Natural killer cell treated with Interleukin-12 subunit alpha and Interleukin-12 subunit beta and Interleukin-15 and Interleukin-18, amount 100 ng/mL, for 72 hours (primary cell): ENCODE measurements at regions not wholly inside any gene's neighbourhood (a gene's known extent, or its start where the extent isn't known, plus 50 kb on each side); places are given as distances from the start of the nearest gene placed in this dataset.

Source experiments
- ATAC-seq, 2 donors: fragments of 150-1000 bp; cut with Tn5 transposase in 1 of 2; sonication (Bioruptor Pico), chemical (Tn5 transposase) in 1 of 2; 2 replicates each; pipeline ENCODE4 v1.10.0; 2021
- DNase-seq: peaks from one replicate; pipeline ENCODE4 v3.0.0; 2022; ENCODE audit warnings: low spot score
- H3K27ac Mint-ChIP-seq, 2 donors: 1 replicate in 1 of 2; 2 replicates in 1 of 2; pipeline ENCODE4 v1.8.0; 2022; ENCODE audit warnings: mixed read lengths in 2 of 2, mild to moderate bottlenecking in 1 of 2, moderate library complexity in 1 of 2
- H3K27me3 Mint-ChIP-seq, 2 donors: 1 replicate in 1 of 2; 2 replicates in 1 of 2; pipeline ENCODE4 v1.8.0; 2022; ENCODE audit warnings: mixed read lengths in 2 of 2
- H3K36me3 Mint-ChIP-seq: one replicate; pipeline ENCODE4 v1.8.0; 2022; ENCODE audit warnings: mixed read lengths
- H3K4me1 Mint-ChIP-seq, 2 donors: 1 replicate in 1 of 2; 2 replicates in 1 of 2; pipeline ENCODE4 v1.8.0; 2022; ENCODE audit warnings: low read depth in 2 of 2, mixed read lengths in 2 of 2, mild to moderate bottlenecking in 1 of 2
- H3K4me3 Mint-ChIP-seq: one replicate; pipeline ENCODE4 v1.8.0; 2022; ENCODE audit warnings: mixed read lengths
- H3K9me3 Mint-ChIP-seq: 2 replicates; pipeline ENCODE4 v1.8.0; 2022; ENCODE audit warnings: mixed read lengths

GRCh38 chr12:126681676-126682075 lies 1585.3 kb upstream of the TMEM132C start:
- H3K9me3 Mint-ChIP-seq: peaks cover 10% of the 10 kb centered on the region
- H3K36me3 Mint-ChIP-seq: peaks cover 7% of the 10 kb centered on the region
- no peaks in the 10 kb centered on the region for H3K4me1 Mint-ChIP-seq
- no peak overlapping the region for H3K4me3 Mint-ChIP-seq
- H3K27ac Mint-ChIP-seq: no peak overlapping the region
- no peak for DNase-seq
- H3K27me3 Mint-ChIP-seq: no peaks in the 10 kb centered on the region
- no peak for ATAC-seq

- peaks cover 7% of the 10 kb centered on the region for H3K36me3 Mint-ChIP-seq
- H3K9me3 Mint-ChIP-seq: peaks cover 13% of the 10 kb centered on the region
- no peak overlapping the region for H3K27ac Mint-ChIP-seq
- ATAC-seq: no peak
- no peak overlapping the region for H3K4me3 Mint-ChIP-seq
- no peaks in the 10 kb centered on the region for H3K4me1 Mint-ChIP-seq
- no peak for DNase-seq
- H3K27me3 Mint-ChIP-seq: no peaks in the 10 kb centered on the region
Measured at GRCh38 chr12:126684703-126685102, 1582.3 kb upstream of the TMEM132C start.

- Mint-ChIP-seq H3K27ac (no peak overlapping the region), H3K4me3 (no peak overlapping the region), H3K9me3 (peaks cover 13% of the 10 kb centered on the region), H3K4me1 (no peaks in the 10 kb centered on the region), H3K27me3 (no peaks in the 10 kb centered on the region), H3K36me3 (peaks cover 7% of the 10 kb centered on the region)
- DNase-seq (no peak), ATAC-seq (no peak)
Measured at GRCh38 chr12:126685636-126686035, 1581.3 kb upstream of the TMEM132C start.

- Mint-ChIP-seq H3K27ac (no peak overlapping the region), H3K27me3 (no peaks in the 10 kb centered on the region), H3K36me3 (peaks cover 7% of the 10 kb centered on the region), H3K4me1 (no peaks in the 10 kb centered on the region), H3K9me3 (peaks cover 9% of the 10 kb centered on the region), H3K4me3 (no peak overlapping the region)
- DNase-seq (no peak), ATAC-seq (no peak)
Measured at GRCh38 chr12:126688556-126688955, 1578.4 kb upstream of the TMEM132C start.

GRCh38 chr12:126700096-126700495 lies 1566.9 kb upstream of the TMEM132C start:
- no peaks in the 10 kb centered on the region for H3K36me3 Mint-ChIP-seq
- no peak for ATAC-seq
- peaks cover 18% of the 10 kb centered on the region for H3K9me3 Mint-ChIP-seq
- no peaks in the 10 kb centered on the region for H3K27me3 Mint-ChIP-seq
- no peak overlapping the region for H3K27ac Mint-ChIP-seq
- no peak overlapping the region for H3K4me3 Mint-ChIP-seq
- H3K4me1 Mint-ChIP-seq: no peaks in the 10 kb centered on the region
- DNase-seq: no peak

GRCh38 chr12:126704609-126705008 lies 1562.4 kb upstream of the TMEM132C start:
- no peak for ATAC-seq
- Mint-ChIP-seq H3K4me1 (no peaks in the 10 kb centered on the region), H3K9me3 (peaks cover 17% of the 10 kb centered on the region), H3K36me3 (no peaks in the 10 kb centered on the region), H3K27me3 (no peaks in the 10 kb centered on the region), H3K27ac (no peak overlapping the region), H3K4me3 (no peak overlapping the region)
- no peak for DNase-seq

GRCh38 chr12:126706300-126706699 lies 1560.7 kb upstream of the TMEM132C start:
- H3K27ac Mint-ChIP-seq: no peak overlapping the region
- peaks cover 14% of the 10 kb centered on the region for H3K9me3 Mint-ChIP-seq
- no peak for DNase-seq
- no peaks in the 10 kb centered on the region for H3K36me3 Mint-ChIP-seq
- H3K4me3 Mint-ChIP-seq: no peak overlapping the region
- no peak for ATAC-seq
- H3K27me3 Mint-ChIP-seq: no peaks in the 10 kb centered on the region
- no peaks in the 10 kb centered on the region for H3K4me1 Mint-ChIP-seq

GRCh38 chr12:126708492-126708896 lies 1558.5 kb upstream of the TMEM132C start:
- H3K27ac Mint-ChIP-seq: no peak overlapping the region
- H3K9me3 Mint-ChIP-seq: peaks cover 9% of the 10 kb centered on the region
- H3K27me3 Mint-ChIP-seq: no peaks in the 10 kb centered on the region
- no peaks in the 10 kb centered on the region for H3K36me3 Mint-ChIP-seq
- DNase-seq (no peak), ATAC-seq (peak; percentile 52 to 62)
- no peaks in the 10 kb centered on the region for H3K4me1 Mint-ChIP-seq
- no peak overlapping the region for H3K4me3 Mint-ChIP-seq

- no peaks in the 10 kb centered on the region for H3K4me1 Mint-ChIP-seq
- H3K36me3 Mint-ChIP-seq: peaks cover 6% of the 10 kb centered on the region
- ATAC-seq (no peak), DNase-seq (no peak)
- H3K27ac Mint-ChIP-seq: no peak overlapping the region
- peaks cover 0 to 3% of the 10 kb centered on the region in 2 donors for H3K27me3 Mint-ChIP-seq
- peaks cover 8% of the 10 kb centered on the region for H3K9me3 Mint-ChIP-seq
- H3K4me3 Mint-ChIP-seq: no peak overlapping the region
Measured at GRCh38 chr12:126718365-126718764, 1548.6 kb upstream of the TMEM132C start.

GRCh38 chr12:126719912-126720705 lies 1546.9 kb upstream of the TMEM132C start:
- Mint-ChIP-seq H3K9me3 (peaks cover 8% of the 10 kb centered on the region), H3K4me1 (no peaks in the 10 kb centered on the region), H3K27ac (no peak overlapping the region), H3K4me3 (no peak overlapping the region), H3K27me3 (peaks cover 3 to 16% of the 10 kb centered on the region in 2 donors), H3K36me3 (peaks cover 6% of the 10 kb centered on the region)
- no peak for ATAC-seq
- no peak for DNase-seq

- H3K9me3 Mint-ChIP-seq: no peaks in the 10 kb centered on the region
- ATAC-seq (no peak), DNase-seq (no peak)
- H3K36me3 Mint-ChIP-seq: no peaks in the 10 kb centered on the region
- peaks cover 12 to 27% of the 10 kb centered on the region in 2 donors for H3K27me3 Mint-ChIP-seq
- no peak overlapping the region for H3K4me3 Mint-ChIP-seq
- no peak overlapping the region for H3K27ac Mint-ChIP-seq
- H3K4me1 Mint-ChIP-seq: no peaks in the 10 kb centered on the region
Measured at GRCh38 chr12:126726481-126727217, 1540.3 kb upstream of the TMEM132C start.

GRCh38 chr12:126727218-126728075 lies 1539.5 kb upstream of the TMEM132C start:
- no peak overlapping the region for H3K27ac Mint-ChIP-seq
- H3K4me3 Mint-ChIP-seq: no peak overlapping the region
- H3K4me1 Mint-ChIP-seq: no peaks in the 10 kb centered on the region
- peaks cover 12 to 27% of the 10 kb centered on the region in 2 donors for H3K27me3 Mint-ChIP-seq
- DNase-seq (no peak), ATAC-seq (no peak)
- H3K9me3 Mint-ChIP-seq: no peaks in the 10 kb centered on the region
- H3K36me3 Mint-ChIP-seq: no peaks in the 10 kb centered on the region

- Mint-ChIP-seq H3K27me3 (no peaks in the 10 kb centered on the region), H3K4me1 (no peaks in the 10 kb centered on the region), H3K9me3 (peaks cover 4% of the 10 kb centered on the region), H3K36me3 (no peaks in the 10 kb centered on the region), H3K4me3 (no peak overlapping the region), H3K27ac (no peak overlapping the region)
- DNase-seq (no peak), ATAC-seq (no peak)
Measured at GRCh38 chr12:126734296-126734695, 1532.7 kb upstream of the TMEM132C start.

- ATAC-seq: no peak
- Mint-ChIP-seq H3K9me3 (peaks cover 4% of the 10 kb centered on the region), H3K27me3 (no peaks in the 10 kb centered on the region), H3K4me1 (no peaks in the 10 kb centered on the region), H3K36me3 (no peaks in the 10 kb centered on the region), H3K4me3 (no peak overlapping the region), H3K27ac (no peak overlapping the region)
- no peak for DNase-seq
Measured at GRCh38 chr12:126734710-126735109, 1532.3 kb upstream of the TMEM132C start.
